ENCODE measurements at regions not wholly inside any gene's neighbourhood (a gene's known extent, or its start where the extent isn't known, plus 50 kb on each side); places are given as distances from the start of the nearest gene placed in this dataset.

GRCh38 chr5:98599016-98599415 is 174.4 kb upstream of the RGMB start:
- Histone ChIP-seq H3K27ac (ENCODE audit: low read depth, low read length) (no peak overlapping the region), H2BK15ac (ENCODE audit: low read length) (no peak overlapping the region), H3K79me1 (ENCODE audit: low read depth, low read length) (no peaks in the 10 kb centered on the region), H2BK5ac (ENCODE audit: low read depth, low read length) (no peak overlapping the region), H4K8ac (ENCODE audit: extremely low read depth, insufficient read depth, low read length) (no peak overlapping the region), H2BK20ac (ENCODE audit: low read length) (no peak overlapping the region), H3K36me3 (ENCODE audit: control insufficient read depth in 2 of 4, insufficient read depth in 4 of 4, low read length in 3 of 4) (no peaks in the 10 kb centered on the region), H3K27me3 (replicated peaks in 1 of 4; ENCODE audit: control insufficient read depth in 3 of 4, extremely low read depth in 1 of 4, insufficient read depth in 3 of 4, low read length in 3 of 4) (no peaks in the 10 kb centered on the region), H2AK5ac (ENCODE audit: low read depth, low read length) (no peak overlapping the region), H3K9ac (replicated peaks in 1 of 4; ENCODE audit: extremely low read depth in 1 of 4, low read depth in 3 of 4, low read length in 3 of 4) (no peak overlapping the region), H3K79me2 (ENCODE audit: control insufficient read depth in 1 of 2, insufficient read depth in 2 of 2, low read length in 2 of 2) (no peaks in the 10 kb centered on the region), H4K91ac (replicated peaks; ENCODE audit: insufficient read length, low read length) (no peak overlapping the region), H3K14ac (ENCODE audit: insufficient read length) (no peak overlapping the region), H2BK120ac (replicated peaks; ENCODE audit: low read depth, low read length) (no peak overlapping the region), H3K4me3 (ENCODE audit: extremely low read depth in 1 of 4, insufficient read depth in 2 of 4, low read depth in 3 of 4, low read length in 4 of 4) (no peak overlapping the region), H3K56ac (replicated peaks; ENCODE audit: insufficient read length, low read depth, low read length) (no peak overlapping the region), H2AFZ (ENCODE audit: low read length) (no peak overlapping the region), H3K9me3 (ENCODE audit: insufficient read depth in 2 of 2, low read depth in 1 of 2, low read length in 1 of 2) (peaks cover 2 to 3% of the 10 kb centered on the region in 2 experiments; a peak in 2 of 4 replicates), H3K18ac (ENCODE audit: extremely low read depth, low read length) (no peak overlapping the region), H4K20me1 (replicated peaks in 1 of 2; ENCODE audit: control insufficient read depth in 1 of 2, insufficient read depth in 2 of 2, low read length in 2 of 2) (no peaks in the 10 kb centered on the region), H3K4me1 (replicated peaks in 1 of 4; ENCODE audit: control insufficient read depth in 3 of 4, insufficient read depth in 4 of 4, low read length in 3 of 4) (no peaks in the 10 kb centered on the region), H2BK12ac (ENCODE audit: low read depth, low read length) (no peak overlapping the region), H4K5ac (ENCODE audit: insufficient read length, low read depth, low read length) (no peak overlapping the region), H3K4me2 (ENCODE audit: insufficient read depth in 1 of 2, low read depth in 2 of 2, low read length in 2 of 2) (no peak overlapping the region), H3K4ac (replicated peaks; ENCODE audit: insufficient read length, low read depth, low read length) (no peak overlapping the region), H3K23ac (ENCODE audit: insufficient read length) (no peak overlapping the region), H3K23me2 (ENCODE audit: low read depth, low read length) (no peaks in the 10 kb centered on the region)
- 95% methylated on average over 1 of the region's 1 CpG; no CpG with 5 or more reads in 1 of the 2 experiments for WGBS, 2 experiments (ENCODE audit: extremely low coverage in 1 of 2, insufficient coverage in 1 of 2, insufficient read length in 1 of 2, insufficient replicate concordance in 2 of 2, low coverage in 1 of 2, low lambda C conversion rate in 2 of 2, missing lambda C conversion rate in 1 of 2)
- ChIA-PET POLR2A (ENCODE audit: partially characterized antibody) (no interaction called here), CTCF (ENCODE audit: partially characterized antibody) (no interaction called here)
- FAIRE-seq (no peak), DNase-seq (ENCODE audit: low read depth in 1 of 2, low spot score in 2 of 2) (no peak)
- no peak for TF ChIP-seq POLR2AphosphoS5 (IDR thresholded peaks at IDR 0.05; ENCODE audit: low read depth, low read length)
- TF ChIP-seq HDAC2 (IDR thresholded peaks at IDR 0.05; ENCODE audit: borderline replicate concordance in 1 of 2, low read depth in 2 of 2, low read length in 2 of 2): no peak
- TF ChIP-seq CEBPB (IDR thresholded peaks at IDR 0.05; ENCODE audit: low read depth, low read length): peak; percentile 35; the same call in 1 of the 2 replicates
- no peak for TF ChIP-seq KDM1A (IDR thresholded peaks at IDR 0.05; ENCODE audit: borderline replicate concordance, low read length)
- no peak for TF ChIP-seq SP1 (IDR thresholded peaks at IDR 0.05; ENCODE audit: low read depth, low read length)
- no peak for TF ChIP-seq USF2 (IDR thresholded peaks at IDR 0.05; ENCODE audit: low read length)
- TF ChIP-seq CHD2 (IDR thresholded peaks at IDR 0.05; ENCODE audit: low read length): no peak

All from H1 (cell line).